Prostate gland (tissue), 2 donors: ENCODE measurements at regions not wholly inside any gene's neighbourhood (a gene's known extent, or its start where the extent isn't known, plus 50 kb on each side); places are given as distances from the start of the nearest gene placed in this dataset.

Experiments
- DNase-seq: peaks from one replicate; pipeline ENCODE4 v3.0.0-alpha.2; 2019; ENCODE audit warnings: low spot score
- H3K27ac ChIP-seq, 2 donors: fragments of 200-600 bp; sonication (generic); 2 replicates each; pipeline ENCODE4 v1.5.1; 2017 to 2019
- H3K27me3 ChIP-seq: fragments of 200-600 bp; sonication (generic); replicated peaks from 2 replicates; pipeline ENCODE4 v1.5.1; 2019; ENCODE audit not compliant: insufficient read depth
- H3K36me3 ChIP-seq, 2 donors: fragments of 200-600 bp; sonication (generic); 1 replicate in 1 of 2; 2 replicates in 1 of 2; pipeline versions ENCODE4 v1.5.1 to v1.8.1; 2017 to 2019
- H3K4me1 ChIP-seq: fragments of 200-600 bp; sonication (generic); replicated peaks from 2 replicates; pipeline ENCODE4 v1.5.1; 2019
- H3K4me3 ChIP-seq, 2 donors: fragments of 200-600 bp; sonication (generic); 2 replicates each; pipeline ENCODE4 v1.5.1; 2017 to 2019
- H3K9me3 ChIP-seq: fragments of 200-600 bp; sonication (generic); 2 replicates; pipeline ENCODE4 v1.5.1; 2017
- POLR2A ChIP-seq: fragments of 450-650 bp; IDR thresholded peaks from one replicate; pipeline ENCODE4 v1.6.1; 2016; ENCODE audit warnings: antibody characterized with exemption, mild to moderate bottlenecking
- POLR2AphosphoS5 ChIP-seq: sonication (generic); formaldehyde crosslinking; IDR thresholded peaks from one replicate; pipeline ENCODE4 v1.6.1; 2017; ENCODE audit warnings: antibody characterized with exemption
- WGBS: methylation state at CpG from one replicate; pipeline ENCODE4 v1.1.5; 2018; 5-methylcytosine and 5-hydroxymethylcytosine counted together
- intact Hi-C: fragments of 100-400 bp; cut with DNase I; formaldehyde crosslinking; loops from one replicate; pipeline ENCODE4 v1.14.2; 2022
- TF ChIP-seq, protein P1 (sequence below), 4 experiments: fragments of 200-600 bp in 2 of 4; fragments of 450-650 bp in 2 of 4; sonication (generic) in 2 of 4; IDR thresholded peaks; 1 replicate in 3 of 4; 2 replicates in 1 of 4; pipeline ENCODE4 v1.5.1; 2016 to 2019; ENCODE audit warnings: antibody characterized with exemption in 4 of 4, mild to moderate bottlenecking in 2 of 4, moderate library complexity in 2 of 4

DNA sequence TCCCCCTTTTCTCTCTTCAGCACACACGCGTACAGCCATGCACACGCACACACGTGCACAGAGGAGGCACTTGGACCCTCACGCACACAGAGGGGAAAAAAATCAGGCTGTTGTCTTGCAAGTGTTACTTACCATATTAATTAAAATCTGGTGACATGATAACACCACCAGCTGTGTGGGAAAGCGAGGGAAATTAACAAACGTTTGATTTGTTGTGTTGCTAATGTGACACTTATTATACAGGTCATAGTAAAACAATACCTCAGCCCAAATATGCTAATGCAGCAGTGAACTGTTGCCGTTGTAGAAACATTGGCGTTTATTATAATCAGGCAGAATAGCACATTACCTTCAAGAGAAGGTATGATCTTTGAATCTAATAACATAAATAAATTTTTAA lies 211.7 kb downstream of the TEX29 start:
- DNase-seq = no peak
- no peak overlapping the region for H3K4me3 ChIP-seq
- H3K27me3 ChIP-seq = peaks cover 10% of the 10 kb centered on the region
- H3K27ac ChIP-seq = no peak overlapping the region
- H3K4me1 ChIP-seq = no peaks in the 10 kb centered on the region
- WGBS = 76% methylated on average over 9 of the region's 9 CpGs
- H3K9me3 ChIP-seq = no peaks in the 10 kb centered on the region
- TF ChIP-seq POLR2AphosphoS5 = no peak
- TF ChIP-seq, protein P1, sequence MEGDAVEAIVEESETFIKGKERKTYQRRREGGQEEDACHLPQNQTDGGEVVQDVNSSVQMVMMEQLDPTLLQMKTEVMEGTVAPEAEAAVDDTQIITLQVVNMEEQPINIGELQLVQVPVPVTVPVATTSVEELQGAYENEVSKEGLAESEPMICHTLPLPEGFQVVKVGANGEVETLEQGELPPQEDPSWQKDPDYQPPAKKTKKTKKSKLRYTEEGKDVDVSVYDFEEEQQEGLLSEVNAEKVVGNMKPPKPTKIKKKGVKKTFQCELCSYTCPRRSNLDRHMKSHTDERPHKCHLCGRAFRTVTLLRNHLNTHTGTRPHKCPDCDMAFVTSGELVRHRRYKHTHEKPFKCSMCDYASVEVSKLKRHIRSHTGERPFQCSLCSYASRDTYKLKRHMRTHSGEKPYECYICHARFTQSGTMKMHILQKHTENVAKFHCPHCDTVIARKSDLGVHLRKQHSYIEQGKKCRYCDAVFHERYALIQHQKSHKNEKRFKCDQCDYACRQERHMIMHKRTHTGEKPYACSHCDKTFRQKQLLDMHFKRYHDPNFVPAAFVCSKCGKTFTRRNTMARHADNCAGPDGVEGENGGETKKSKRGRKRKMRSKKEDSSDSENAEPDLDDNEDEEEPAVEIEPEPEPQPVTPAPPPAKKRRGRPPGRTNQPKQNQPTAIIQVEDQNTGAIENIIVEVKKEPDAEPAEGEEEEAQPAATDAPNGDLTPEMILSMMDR (IDR thresholded peaks at IDR 0.05) = no peak
- TF ChIP-seq POLR2A = no peak
- intact Hi-C loops = no loop called here
- H3K36me3 ChIP-seq = no peaks in the 10 kb centered on the region

DNA sequence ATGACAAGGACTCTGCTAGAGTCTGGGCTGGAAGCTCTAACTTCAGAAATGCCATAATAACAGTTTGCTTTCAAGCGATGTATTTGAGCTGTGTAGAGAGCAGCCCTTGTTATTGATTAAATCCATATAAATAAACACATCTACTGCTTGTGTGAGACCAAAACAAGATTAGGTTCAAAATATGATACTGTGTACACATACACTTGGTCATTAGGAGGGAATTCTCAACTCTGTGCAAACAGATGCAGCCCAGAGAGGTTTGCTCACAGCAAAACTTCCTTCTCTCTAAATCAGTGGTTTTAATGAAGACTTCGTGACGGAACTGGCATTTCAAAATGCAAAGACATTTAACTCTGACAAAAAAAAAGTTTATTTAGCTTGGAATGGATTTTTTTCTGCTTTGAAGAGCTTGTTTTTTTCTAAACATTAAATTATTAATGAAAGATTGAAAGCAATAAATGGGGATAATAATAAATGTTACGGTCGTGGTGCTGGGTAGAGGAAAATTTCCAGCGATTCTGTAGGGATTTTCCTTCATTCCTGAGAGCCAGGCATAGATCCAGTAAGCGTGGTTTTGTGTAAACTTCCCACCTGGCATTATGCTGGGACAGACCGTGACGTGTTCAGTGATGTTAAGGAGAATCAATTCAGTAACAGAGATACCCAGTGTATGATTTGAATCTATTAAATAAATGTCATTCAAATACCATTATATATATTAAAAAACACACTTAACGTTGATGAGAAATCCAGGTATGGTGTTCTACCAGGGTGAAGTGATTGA lies 213.7 kb downstream of the TEX29 start:
- H3K9me3 ChIP-seq = no peaks in the 10 kb centered on the region
- 25% methylated on average over 10 of the region's 10 CpGs for WGBS
- TF ChIP-seq, protein P1 (IDR thresholded peaks at IDR 0.05) = no peak
- no peak overlapping the region for H3K27ac ChIP-seq
- H3K27me3 ChIP-seq = peaks cover 17% of the 10 kb centered on the region
- H3K4me1 ChIP-seq = no peaks in the 10 kb centered on the region
- no peaks in the 10 kb centered on the region for H3K36me3 ChIP-seq
- H3K4me3 ChIP-seq = no peak overlapping the region
- intact Hi-C loops = no loop called here
- no peak for DNase-seq

DNA sequence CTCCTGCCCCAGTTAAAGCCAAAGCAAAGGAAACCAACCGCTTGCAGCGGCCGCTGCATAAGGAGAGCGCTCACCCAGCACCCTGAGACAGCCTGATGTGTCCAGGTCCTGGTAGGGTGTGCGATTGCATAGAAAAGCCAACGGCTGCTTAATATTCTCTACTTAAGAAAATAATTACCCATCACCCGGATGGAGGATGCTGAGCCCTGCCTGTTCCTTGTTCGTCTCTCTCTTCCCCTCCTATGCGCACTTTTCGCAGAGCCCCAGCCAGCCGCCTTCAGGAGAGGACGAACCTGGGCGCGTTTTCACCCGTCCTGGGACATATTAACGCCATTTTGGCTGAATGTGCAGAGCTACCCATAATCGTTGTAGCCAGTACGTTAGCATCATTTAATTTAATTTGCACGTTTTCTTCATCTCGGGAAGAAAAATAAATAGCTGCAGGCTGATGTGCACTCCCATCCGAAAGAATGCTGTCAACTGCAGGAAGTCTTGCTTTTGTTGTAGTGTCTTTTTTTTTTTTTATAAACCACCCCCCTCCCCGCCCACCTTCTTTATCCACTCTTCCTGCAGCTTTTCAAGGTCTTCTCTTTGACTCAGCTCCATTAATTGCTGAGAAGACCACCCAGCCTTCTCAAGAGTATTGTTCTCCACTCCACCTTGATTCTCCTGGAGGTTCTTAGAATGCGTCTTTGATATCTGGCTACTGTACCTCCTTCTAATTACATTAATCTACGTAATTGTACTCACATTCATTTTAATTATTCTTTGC lies 214.5 kb downstream of the TEX29 start:
- H3K4me3 ChIP-seq = no peak overlapping the region
- no peak for DNase-seq
- WGBS = 6% methylated on average over 24 of the region's 24 CpGs
- TF ChIP-seq POLR2AphosphoS5 = no peak
- TF ChIP-seq, protein P1 (IDR thresholded peaks at IDR 0.05) = no peak
- no peak for TF ChIP-seq POLR2A
- H3K4me1 ChIP-seq = no peaks in the 10 kb centered on the region
- intact Hi-C loops = no loop called here
- H3K27me3 ChIP-seq = peaks cover 19% of the 10 kb centered on the region
- no peaks in the 10 kb centered on the region for H3K9me3 ChIP-seq
- no peaks in the 10 kb centered on the region for H3K36me3 ChIP-seq
- H3K27ac ChIP-seq = no peak overlapping the region

DNA sequence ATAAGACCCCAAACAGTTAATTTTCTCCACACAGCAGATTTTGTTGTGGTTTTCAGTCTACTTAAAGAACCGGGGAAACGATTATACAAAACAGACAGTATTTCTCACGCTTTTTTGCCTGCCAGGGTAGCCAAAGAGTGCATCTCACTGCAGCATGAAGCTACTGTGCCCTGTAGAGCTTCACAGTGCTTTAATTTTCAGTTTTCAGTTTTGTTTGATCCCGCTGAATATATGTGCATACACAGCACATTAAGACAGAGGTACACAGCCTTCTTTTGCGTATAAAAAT lies 215.0 kb downstream of the TEX29 start:
- Histone ChIP-seq H3K9me3 (no peaks in the 10 kb centered on the region), H3K36me3 (no peaks in the 10 kb centered on the region), H3K4me3 (no peak overlapping the region), H3K27ac (no peak overlapping the region), H3K27me3 (peaks cover 19% of the 10 kb centered on the region), H3K4me1 (no peaks in the 10 kb centered on the region)
- intact Hi-C loops = no loop called here
- 41% methylated on average over 5 of the region's 5 CpGs for WGBS
- TF ChIP-seq POLR2AphosphoS5 (no peak), POLR2A (no peak)
- TF ChIP-seq, protein P1 (IDR thresholded peaks at IDR 0.05) = no peak
- no peak for DNase-seq
